ENCODE measurements at regions not wholly inside any gene's neighbourhood (a gene's known extent, or its start where the extent isn't known, plus 50 kb on each side); places are given as distances from the start of the nearest gene placed in this dataset.

- WGBS, 2 donors, result 76 to 83% methylated on average over 6 of the region's 6 CpGs
- no peak for TF ChIP-seq POLR2A (IDR thresholded peaks at IDR 0.05)
- TF ChIP-seq, protein P1, sequence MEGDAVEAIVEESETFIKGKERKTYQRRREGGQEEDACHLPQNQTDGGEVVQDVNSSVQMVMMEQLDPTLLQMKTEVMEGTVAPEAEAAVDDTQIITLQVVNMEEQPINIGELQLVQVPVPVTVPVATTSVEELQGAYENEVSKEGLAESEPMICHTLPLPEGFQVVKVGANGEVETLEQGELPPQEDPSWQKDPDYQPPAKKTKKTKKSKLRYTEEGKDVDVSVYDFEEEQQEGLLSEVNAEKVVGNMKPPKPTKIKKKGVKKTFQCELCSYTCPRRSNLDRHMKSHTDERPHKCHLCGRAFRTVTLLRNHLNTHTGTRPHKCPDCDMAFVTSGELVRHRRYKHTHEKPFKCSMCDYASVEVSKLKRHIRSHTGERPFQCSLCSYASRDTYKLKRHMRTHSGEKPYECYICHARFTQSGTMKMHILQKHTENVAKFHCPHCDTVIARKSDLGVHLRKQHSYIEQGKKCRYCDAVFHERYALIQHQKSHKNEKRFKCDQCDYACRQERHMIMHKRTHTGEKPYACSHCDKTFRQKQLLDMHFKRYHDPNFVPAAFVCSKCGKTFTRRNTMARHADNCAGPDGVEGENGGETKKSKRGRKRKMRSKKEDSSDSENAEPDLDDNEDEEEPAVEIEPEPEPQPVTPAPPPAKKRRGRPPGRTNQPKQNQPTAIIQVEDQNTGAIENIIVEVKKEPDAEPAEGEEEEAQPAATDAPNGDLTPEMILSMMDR (IDR thresholded peaks at IDR 0.05), result no peak
- no peak overlapping the region for H3K4me3 ChIP-seq (ENCODE audit: low read depth, poor library complexity, severe bottlenecking)
- intact Hi-C loops (cut with DNase I; ENCODE audit: low total_unique reads), result no loop called here
- no peak for DNase-seq (ENCODE audit: low spot score in 2 of 2)
Observed at GRCh38 chr12:74790931-74791330, 253.3 kb downstream of the ATXN7L3B start.

DNA sequence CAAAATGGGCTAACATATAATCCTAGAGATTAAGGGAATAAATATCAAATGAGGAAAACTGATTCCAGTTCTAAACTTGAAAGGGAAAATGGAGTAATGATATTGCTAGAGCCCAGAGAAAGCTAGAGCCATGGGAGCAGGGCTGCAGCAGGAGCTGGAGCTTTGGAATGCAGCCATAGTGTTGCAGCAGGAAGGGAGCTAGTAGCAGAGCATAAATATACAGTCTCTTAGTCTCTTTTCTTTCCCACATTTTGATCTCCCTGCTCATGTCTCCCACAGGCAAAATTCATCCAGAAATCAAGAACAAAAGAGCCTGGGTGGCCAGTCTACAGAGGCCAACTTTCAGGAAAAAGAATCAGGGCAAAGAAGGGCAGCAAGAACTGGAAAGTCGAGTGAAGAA is 253.7 kb downstream of the ATXN7L3B start:
- 45 to 49% methylated on average over 1 of the region's 1 CpG for WGBS, 2 donors
- no peak for DNase-seq (ENCODE audit: low spot score in 2 of 2)
- intact Hi-C loops (cut with DNase I; ENCODE audit: low total_unique reads), result no loop called here
- H3K4me3 ChIP-seq (ENCODE audit: low read depth, poor library complexity, severe bottlenecking), result no peak overlapping the region
- TF ChIP-seq, protein P1 (IDR thresholded peaks at IDR 0.05), result no peak
- TF ChIP-seq POLR2A (IDR thresholded peaks at IDR 0.05), result no peak

DNA sequence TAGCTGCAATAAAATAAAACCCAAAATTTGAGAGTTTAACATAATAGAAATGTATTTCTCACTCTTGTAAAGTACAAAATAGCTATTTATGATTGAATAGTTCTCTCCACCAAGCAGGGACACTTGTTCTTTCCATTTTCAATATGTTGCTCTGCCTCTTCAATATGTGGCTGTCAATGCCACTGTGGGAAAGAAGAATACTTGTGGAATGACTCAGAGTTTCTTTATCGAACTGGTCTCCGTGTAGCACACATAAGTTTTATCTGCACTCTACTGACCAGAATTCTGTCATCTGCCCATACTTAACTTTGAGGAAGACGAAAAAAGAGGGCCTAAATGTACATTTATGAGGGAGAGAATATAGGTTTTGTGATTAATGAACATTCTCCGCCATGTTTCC is 256.9 kb downstream of the ATXN7L3B start:
- TF ChIP-seq, protein P1 (IDR thresholded peaks at IDR 0.05), result no peak
- TF ChIP-seq POLR2A (IDR thresholded peaks at IDR 0.05), result no peak
- 77 to 82% methylated on average over 4 of the region's 4 CpGs for WGBS, 2 donors
- DNase-seq (ENCODE audit: low spot score in 2 of 2), result no peak
- H3K4me3 ChIP-seq (ENCODE audit: low read depth, poor library complexity, severe bottlenecking), result no peak overlapping the region
- intact Hi-C loops (cut with DNase I; ENCODE audit: low total_unique reads), result no loop called here

GRCh38 chr12:74801625-74802024 is 264.0 kb downstream of the ATXN7L3B start:
- TF ChIP-seq, protein P1 (IDR thresholded peaks at IDR 0.05), result no peak
- no peak for TF ChIP-seq POLR2A (IDR thresholded peaks at IDR 0.05)
- no peak overlapping the region for H3K4me3 ChIP-seq (ENCODE audit: low read depth, poor library complexity, severe bottlenecking)
- intact Hi-C loops (cut with DNase I; ENCODE audit: low total_unique reads), result no loop called here
- no peak for DNase-seq (ENCODE audit: low spot score in 2 of 2)
- 61 to 65% methylated on average over 2 of the region's 2 CpGs for WGBS, 2 donors

DNA sequence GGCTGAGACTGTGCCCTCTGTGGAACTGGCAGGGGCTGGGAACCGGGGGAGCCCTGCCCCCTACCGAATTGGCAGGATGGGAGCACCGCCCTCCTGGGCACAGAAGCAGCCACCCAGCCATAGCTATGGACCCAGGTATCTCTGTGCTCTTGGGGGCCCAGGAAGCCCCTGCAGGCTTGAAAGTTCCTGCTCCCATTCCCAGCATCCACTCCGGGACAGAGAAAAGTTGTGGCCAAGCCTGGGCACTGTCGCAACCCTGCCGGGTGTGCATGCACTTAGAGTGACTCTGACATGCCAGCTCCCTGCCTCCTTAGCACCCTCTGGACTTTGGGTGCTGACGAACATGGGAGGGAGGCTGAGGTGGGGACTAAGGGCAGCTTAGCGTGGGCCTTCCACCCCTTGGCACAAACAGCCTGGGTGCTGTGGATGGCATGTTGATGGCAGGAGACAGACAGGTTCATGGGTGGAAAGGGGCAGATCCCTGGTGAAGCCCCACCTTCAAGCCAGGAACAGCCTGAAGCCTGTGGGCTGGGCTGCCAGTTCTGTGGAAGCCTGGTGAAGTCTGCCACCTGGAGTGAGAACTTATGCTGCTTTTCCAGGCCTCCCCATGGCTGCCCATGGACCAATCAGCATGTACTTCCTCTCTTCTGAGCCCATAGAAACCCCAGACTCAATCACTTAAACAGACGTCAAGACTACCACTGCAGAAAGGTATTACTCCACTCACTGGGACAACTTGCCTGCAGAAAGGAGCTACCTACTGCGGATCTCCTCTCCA is 279.0 kb downstream of the ATXN7L3B start:
- intact Hi-C loops (cut with DNase I; ENCODE audit: low total_unique reads), result no loop called here
- WGBS, 2 donors, result 80 to 88% methylated on average over 9 of the region's 10 CpGs
- no peak overlapping the region for H3K4me3 ChIP-seq (ENCODE audit: low read depth, poor library complexity, severe bottlenecking)
- DNase-seq (ENCODE audit: low spot score in 2 of 2), result no peak
- TF ChIP-seq POLR2A (IDR thresholded peaks at IDR 0.05), result no peak

DNA sequence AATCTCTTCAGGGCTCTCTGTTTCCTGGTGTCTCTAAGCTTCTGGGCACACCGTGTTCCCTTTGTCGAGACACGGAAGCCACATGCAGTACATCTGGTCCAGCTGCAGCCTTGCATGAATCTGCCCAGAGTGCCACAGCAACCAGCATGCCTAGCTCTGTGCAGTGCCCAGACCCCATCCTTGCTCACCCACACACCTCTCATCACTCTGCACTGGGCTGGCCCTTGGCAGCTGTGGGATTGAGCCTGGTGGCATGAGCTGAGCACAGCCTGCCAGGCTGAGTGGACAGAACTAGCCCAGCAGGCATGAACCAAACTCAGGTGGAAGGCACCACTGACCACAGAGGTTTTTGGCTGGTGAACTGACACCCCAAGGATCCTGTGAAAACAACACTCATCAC is 279.9 kb downstream of the ATXN7L3B start:
- intact Hi-C loops (cut with DNase I; ENCODE audit: low total_unique reads), result no loop called here
- WGBS, 2 donors, result 93 to 97% methylated on average over 3 of the region's 3 CpGs
- no peak overlapping the region for H3K4me3 ChIP-seq (ENCODE audit: low read depth, poor library complexity, severe bottlenecking)
- DNase-seq (ENCODE audit: low spot score in 2 of 2), result no peak
- TF ChIP-seq POLR2A (IDR thresholded peaks at IDR 0.05), result no peak
- TF ChIP-seq, protein P1 (IDR thresholded peaks at IDR 0.05), result no peak
